ENCODE measurements at regions not wholly inside any gene's neighbourhood (a gene's known extent, or its start where the extent isn't known, plus 50 kb on each side); places are given as distances from the start of the nearest gene placed in this dataset.
"Not testable (repeated sequence)": the region's sequence is repeated elsewhere in the genome, so short reads cannot be mapped to it uniquely, and the experiment has no call there.

DNA sequence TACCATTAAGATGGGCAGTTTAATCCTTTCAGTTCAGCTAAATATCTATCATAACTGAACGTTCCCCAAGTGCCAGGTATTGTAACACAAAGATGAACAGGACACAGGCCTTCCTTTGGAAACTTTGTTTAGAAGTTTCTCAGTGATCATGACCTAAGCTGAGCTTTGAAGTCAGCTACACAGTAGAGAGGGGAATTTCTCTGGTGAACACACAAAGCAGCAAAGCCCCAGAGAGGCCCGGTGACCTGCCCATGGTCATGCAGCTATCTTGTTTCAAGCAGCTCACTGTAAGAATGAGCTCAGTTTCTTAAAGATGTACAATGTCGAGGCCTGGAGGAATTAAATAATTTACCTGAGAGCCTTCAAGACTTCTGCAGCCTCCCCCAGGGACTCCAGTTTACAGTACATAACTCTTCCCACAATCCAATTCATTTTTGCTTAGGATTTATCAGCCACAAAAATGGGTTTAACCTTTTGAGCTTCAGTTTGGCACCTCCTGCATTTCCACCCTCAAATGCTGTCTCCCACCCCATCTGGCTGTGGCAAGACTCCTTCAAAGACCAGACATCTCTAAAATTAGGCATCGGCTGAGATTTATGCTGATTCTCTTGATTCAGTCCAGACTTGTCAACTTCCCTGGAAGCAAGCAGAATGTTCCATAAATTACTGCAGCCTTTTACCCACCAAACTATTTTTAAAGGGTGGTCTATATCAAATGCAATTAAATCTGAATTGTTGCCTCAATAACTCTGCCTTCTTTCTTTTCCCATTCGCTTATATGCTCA, 325.6 kb downstream of the TXNL1 start:
- no peak for DNase-seq

DNA sequence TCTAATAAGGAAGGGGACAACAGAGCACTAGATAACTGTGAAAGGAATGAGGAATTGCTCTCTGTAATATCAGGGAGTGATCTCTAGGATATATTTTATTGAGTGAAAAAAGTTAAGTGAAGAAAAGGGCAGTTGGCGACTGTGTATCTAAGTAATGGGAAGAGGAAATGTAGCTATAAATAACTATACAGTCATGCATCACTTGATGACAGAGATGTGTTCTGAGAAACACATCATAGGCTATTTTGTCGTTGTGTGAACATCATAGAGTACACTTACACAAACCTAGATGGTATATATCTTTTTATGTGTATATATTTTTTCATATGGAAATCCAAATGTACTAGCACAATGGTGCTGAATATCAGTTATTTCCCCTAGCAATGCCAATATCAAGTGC, 329.3 kb downstream of the TXNL1 start:
- no peak for DNase-seq

DNA sequence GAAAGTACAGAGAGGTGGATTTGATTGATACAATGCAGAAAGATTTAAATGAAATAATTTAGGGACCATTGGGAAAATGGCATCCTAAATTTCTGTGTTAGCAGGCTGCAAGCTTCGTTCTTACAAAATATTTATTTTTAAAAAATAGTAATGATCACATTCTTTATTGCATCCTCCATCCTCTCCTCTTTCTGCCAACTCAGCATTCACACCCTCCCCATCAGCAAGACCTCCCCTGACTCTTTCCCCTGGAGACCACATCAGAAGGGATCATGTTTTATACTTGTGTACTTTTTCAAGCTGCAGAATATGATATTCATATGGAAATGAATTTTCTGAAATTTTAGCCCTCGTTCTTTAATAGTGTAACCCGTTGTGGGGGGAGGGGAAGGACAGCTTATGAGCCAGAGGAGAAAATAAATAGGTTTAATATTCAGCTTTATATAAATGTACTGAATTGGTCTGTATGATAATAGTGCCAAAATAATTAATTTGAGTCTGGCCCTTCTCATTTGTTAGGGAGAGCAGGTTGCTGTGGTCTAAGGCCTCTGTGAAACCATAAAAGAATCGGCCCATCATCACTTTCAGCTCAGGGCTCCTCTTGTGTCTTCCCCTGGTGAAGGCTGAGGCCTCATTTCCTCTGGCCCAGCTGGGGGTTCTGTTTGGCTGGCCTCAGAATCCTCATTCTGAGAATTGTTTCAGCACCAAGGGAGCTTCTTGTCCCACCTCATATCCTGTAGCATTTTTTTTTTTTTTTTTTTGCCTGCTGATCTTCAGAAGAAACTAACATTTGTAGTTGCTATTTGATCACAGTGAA, 330.8 kb downstream of the TXNL1 start:
- no peak for DNase-seq

DNA sequence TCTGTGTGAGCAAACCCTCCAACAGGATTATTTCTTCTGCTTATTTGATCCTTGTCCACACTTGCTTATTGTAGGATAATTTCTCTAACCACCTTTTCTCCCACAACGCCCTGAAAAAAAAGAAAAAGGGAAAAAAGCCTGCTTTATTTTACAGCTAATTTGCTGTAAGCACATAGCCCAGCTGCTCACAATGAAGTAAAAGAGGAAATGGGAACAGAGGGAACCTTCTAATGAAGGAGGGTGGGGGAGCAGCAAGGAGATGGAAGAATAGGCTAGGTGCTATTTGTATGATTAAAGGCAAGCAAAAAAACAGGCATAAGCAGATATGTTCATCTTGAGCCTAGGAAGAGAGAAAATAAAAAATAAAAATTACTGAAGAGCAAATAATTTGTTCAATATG, 331.6 kb downstream of the TXNL1 start:
- no peak for DNase-seq

DNA sequence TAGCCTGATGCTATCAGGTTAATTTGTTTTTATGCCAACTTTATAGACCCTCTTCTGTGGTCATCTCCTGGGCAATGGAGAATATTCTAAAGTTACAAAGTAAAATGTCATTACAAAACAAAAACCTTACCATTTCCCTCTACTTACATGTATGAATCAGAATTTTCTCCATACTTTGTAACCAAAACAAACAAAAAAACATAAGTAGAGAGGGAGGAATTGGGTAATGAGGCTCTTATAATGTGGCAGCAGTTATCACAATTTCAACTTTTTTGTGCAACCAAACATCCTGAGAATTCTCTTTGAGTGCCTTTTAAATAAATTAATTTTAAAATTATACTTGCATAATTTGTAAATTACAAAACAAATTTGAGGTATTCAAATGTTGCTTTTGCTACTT, 332.8 kb downstream of the TXNL1 start:
- no peak for DNase-seq

DNA sequence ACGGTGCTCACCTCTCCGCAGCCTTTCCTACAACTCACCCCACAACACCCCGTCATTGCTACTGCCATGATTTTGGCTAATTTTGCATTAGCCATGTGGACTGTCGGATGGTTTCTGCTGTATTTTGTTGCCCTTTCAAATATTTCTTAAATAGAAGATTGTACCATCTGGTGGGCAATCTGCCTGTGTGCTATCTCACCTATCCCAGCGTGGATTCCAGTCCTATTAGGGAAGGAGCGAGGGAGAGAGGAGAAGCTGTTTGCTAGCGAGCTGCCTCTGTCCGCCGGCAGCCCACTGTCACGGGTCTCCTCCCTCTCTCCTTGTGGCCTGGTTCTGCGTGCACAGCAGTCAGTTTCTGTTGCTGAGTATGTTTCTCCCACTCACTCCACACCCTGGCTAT, 336.2 kb downstream of the TXNL1 start:
- no peak for DNase-seq

DNA sequence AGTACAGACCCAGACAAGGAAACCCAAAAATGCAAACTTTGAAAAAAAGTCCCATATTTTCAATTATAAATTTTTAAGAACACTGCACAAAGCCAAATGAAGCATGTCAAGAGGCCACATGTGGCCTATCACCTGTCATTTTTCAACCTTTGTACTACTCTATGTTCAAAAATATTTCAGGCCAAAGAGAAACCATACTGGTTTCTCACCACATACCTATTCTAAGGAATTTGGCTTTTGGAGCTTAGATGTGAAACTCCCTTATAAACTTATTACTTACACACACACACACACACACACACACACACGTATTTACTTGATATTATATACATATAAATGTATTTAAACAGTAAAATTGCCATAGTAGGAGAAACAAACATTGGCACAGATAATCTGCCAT, 338.7 kb downstream of the TXNL1 start:
- no peak for DNase-seq

DNA sequence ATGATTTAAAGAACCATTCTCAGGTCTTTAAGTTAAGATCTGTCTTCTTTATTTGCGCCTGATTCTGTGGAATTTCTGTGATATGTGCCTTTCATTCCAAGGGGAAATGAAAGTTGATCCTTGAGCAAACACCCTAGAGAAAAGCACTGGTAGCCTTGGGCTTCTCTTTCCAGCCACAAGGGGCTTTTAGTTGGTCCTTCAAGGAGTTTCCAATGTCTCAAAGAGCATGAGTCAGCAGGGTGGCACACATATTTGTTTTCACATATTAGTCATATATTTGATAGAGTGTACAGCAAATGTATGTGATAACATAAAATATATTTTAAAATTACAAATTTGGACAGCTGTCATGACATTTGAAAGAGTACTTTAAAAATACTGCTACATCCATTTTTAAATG, 339.5 kb downstream of the TXNL1 start:
- no peak for DNase-seq

DNA sequence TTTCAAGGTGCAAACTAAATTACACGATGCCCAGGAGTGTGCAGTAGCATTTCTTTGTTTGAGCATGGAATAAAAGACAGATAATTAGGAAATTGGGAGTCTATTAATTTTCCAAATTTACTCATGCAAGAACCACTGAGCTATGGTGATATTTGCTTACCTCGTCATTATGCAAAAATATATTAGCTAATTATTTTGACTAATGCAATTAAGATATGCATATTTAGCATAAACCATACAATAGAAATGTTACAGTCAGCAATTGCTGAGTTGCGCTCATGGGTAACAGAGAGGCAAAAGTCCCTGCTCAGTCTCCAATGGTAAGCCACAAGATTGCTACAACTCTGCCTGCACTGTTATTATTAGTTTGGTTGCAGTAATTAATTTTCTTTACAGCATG, 342.0 kb downstream of the TXNL1 start:
- DNase-seq, result no peak

DNA sequence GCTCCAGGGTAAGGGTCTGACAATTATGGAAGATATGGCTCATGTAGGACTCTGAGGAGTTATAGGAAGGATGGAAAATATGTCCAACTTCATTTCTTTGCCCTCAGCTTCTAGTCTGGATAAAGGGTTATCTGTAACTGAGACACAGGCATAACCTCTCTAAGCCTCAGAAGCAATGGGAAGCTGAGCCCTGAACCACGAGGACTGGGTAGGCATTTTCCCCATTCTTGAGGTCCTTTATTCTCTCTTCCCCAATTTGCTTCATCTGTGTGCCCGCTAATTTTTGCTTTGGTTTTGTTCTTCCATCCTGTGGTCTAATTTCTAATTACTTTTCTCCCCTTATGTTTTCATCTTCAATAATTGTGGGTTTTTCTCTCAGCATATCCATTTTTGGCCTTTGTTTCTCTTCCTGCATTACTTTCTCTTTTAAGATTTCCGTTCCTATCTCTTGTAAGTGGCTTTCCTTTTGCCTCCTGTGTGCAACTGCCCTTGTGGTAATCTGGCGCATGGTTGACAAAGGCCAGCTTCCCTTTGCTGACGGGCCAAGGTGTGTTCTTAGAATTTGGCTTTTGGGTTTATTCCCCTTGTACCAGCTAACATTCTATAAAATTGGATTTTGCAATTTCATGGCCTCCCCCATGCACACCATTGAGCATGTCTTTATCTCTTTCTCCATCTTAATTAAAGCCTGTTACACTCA, 343.8 kb downstream of the TXNL1 start:
- no peak for DNase-seq

DNA sequence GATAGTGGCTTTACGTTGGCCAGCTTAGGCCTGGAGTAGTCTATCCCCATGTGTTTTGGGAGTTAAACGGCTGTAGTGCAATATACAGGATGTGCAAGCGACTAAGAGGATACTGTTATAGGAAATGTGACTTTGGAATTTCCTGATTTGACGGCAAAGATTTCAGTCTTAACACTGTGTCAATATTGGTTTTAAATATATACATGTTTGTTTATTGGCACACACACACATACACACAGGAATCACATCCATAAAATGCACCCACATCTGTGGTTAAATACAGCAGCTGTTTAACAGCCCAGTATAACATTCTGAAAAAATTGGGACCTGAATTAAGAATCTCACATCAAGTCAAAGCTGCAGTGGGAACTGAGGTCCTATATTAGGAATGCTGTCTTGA, 347.1 kb downstream of the TXNL1 start:
- DNase-seq, result no peak

DNA sequence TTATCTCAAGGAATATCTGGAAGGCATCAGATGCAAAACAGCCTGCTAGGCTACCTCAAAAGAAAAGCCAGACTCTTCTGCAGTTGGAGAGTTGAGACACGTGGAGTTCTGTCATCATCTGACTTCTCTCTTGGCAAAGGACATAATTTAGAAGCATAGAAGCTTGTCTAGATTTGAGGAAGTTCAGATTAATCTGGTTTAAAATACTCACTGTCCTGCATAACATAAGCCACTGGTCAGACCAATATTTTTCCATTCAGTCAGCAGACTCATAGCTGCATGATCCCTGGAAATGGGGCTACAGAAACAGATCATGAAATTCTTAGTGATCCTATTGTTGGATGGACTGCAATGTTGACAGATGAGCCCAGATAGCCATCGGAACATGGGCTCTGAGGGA, 349.0 kb downstream of the TXNL1 start:
- DNase-seq, result no peak

DNA sequence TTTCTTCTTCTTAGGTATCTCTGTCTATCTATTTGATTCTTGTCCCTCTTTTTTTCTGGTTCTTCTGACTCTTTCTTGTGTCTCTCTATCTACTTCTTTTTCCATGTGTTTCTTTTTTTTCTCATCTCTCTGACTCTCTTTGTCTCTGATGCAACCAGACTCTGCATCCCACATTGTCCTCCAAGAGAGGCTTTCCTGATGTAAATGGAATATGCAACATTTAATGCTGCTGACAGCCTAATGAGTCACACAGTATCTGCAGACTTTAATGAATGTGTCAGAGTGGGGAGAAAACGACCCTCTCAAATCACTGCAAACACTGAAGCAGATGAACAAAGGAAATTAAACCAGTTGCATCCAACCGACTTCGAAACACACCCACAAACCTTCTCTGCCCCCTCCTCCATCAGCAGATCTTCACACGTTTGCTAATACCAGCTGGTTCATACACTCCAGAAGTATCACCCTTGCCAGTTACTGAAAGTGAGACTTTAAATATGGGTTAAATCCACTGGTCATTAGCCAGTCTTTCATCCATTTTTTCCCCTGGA, 351.5 kb downstream of the TXNL1 start:
- no peak for DNase-seq

DNA sequence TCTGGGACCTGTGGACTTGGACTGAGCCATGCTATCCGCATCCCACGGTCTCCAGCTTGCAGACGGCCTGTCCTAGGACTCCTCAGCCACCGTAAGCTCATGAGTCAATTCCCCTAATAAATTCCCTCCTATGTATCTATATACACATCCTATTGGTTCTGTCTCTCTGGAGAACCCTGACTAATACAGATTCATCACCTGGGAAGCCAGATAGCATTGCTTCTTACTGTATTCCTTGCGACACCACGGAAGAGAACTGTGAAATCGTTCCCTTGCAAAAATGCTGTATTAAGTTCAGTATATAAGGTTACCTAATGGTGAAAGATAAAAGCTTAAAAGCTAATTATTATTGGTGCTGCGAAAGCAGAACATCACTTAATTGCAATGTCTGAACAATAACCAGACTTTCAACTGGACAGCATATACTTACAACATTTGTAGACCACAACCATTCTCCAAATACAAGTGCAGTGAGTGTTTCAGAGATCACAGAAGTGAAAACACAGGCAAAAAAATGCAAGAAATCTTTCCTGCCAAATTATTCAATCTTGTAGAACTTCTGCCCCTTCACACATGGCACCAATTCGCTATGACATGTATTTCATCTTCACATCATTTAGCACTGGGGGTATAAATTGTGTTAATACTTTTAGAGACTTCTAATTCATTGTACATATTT, 352.9 kb downstream of the TXNL1 start:
- DNase-seq, result no peak

DNA sequence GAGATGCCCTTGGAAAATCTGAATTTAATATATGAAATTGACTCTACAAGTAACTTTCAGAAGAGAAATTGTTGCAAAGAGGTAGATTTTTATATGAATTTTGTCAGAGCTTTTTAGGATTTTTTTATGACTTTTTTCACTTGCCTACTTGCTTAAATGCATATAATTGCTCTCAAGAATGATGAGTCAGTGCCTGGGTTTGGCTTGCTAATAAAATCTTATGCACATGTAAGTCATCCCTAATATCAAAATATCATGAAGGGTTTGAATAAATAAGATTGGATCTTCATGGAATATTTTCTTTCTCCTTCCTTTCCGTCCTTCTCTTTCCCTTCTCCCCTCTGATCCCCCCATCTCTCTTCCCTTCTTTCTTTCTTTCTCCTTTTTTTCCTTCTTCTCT, 354.1 kb downstream of the TXNL1 start:
- no peak for DNase-seq

DNA sequence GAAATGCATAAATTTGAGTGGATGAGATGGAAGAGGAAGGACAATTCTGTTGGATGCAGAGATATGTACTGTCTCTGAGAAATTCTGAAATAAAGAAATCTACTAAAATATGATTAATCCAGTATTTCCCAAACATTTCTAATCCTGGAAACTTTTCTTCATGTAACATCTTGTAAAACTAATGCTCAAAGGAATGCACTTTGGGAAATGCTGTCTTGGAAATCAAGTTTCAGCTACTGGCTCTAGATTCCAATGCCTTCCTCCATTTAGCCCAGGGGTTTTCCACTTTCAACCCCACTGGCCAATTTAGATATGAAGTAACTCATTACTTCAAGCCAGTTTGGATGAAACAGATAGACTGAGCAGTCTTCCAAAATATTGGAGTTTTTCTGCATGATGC, 355.1 kb downstream of the TXNL1 start:
- no peak for DNase-seq

DNA sequence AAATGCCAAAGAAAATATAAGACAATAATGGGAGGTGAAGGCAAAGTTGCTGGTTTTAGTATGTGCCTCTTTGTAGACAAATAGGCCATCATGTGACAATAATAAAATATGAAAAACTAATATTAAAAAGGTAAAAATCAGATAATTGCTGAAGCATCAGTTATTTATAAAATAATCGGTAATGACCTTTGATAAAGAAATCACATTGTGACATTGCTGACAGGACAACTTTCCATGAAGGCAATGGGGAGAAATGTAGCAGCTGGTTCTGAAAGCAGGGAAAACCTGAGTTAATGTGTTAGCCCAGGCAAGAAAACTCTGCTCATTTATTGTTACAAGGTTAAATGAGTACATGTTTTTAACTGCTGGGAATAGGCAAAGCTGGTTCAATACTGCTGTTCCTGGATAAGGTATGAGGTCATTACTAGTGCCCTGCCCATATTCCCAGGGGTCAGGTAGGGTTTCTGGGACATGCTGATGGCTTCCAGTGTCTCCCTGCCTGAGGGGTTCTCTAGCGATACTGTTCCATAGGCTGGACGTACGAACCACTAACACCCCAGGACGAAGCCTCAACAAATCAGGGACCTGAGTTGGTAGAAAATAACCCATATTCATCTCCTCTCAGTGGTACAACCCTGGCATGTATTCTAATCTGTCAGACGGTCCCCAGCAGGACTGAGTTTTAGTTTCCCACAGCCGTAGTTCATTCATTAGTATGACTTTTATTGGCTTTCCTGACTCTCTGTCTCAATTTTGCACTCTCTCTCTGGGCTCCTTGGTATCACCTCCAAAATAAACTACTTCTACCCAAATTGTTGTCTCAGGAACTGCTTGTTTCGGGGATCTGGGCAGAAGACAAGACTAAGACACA, 355.9 kb downstream of the TXNL1 start:
- DNase-seq, result no peak

DNA sequence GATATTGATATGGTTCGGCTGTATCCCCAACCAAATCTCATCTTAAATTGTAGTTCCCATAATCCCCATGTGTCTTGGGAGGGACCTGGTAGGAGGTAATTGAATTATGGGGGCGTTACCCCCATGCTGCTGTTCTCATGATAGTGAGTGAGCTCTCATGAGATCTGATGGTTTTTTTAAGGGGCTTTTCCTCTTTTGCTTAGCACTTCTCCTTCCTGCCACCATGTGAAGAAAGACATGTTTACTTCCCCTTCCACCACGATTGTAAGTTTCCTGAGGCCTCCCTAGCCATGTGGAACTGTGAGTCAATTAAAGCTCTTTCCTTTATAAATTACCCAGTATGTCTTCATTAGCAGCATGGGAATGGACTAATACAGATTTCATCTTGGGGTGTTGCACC, 358.6 kb downstream of the TXNL1 start:
- DNase-seq, result not testable (repeated sequence)

DNA sequence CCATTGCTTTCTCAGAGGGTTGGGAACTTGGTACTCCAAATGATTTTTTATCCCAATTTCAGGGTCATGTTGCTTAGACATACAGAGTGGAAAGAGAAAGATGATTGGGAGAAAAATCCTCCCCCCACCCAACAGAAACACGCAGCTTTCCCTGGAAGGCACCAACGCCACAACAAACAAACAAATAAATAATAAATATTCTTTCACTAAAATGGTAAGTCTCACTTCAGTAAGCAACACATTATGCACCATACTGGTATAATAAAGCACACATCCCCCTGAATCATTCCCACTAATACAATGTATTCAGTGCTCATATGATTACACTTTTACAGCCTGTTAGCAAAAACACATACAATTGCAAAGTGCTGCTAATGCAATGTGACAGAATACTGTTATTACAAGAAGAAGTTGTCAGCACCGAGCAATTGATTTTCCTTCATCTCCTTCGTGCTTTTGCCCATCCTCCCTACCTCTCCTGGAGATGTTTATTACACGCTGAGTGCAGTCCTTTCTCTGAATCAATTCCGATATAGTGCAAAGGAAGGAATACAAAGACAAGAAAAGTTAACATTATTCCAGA, 359.9 kb downstream of the TXNL1 start:
- no peak for DNase-seq

DNA sequence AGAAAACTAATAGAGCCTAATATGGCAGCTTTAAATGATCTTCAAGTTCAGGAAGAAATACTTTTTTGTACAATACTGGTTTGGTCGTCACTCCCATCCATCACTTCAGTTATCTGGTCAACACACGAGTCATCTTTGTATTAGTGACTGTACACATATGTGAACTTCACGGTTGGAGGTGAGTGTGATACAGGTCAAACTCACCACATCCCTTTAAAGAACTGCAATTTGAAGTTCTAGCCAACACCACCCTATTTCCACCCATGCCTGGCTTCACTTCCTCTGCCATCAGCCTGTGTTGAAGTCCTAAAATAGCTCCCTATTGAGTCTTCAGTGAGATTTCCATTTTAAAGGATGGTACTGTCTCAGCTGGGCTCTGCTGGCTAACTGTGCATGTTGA, 361.9 kb downstream of the TXNL1 start:
- no peak for DNase-seq

DNA sequence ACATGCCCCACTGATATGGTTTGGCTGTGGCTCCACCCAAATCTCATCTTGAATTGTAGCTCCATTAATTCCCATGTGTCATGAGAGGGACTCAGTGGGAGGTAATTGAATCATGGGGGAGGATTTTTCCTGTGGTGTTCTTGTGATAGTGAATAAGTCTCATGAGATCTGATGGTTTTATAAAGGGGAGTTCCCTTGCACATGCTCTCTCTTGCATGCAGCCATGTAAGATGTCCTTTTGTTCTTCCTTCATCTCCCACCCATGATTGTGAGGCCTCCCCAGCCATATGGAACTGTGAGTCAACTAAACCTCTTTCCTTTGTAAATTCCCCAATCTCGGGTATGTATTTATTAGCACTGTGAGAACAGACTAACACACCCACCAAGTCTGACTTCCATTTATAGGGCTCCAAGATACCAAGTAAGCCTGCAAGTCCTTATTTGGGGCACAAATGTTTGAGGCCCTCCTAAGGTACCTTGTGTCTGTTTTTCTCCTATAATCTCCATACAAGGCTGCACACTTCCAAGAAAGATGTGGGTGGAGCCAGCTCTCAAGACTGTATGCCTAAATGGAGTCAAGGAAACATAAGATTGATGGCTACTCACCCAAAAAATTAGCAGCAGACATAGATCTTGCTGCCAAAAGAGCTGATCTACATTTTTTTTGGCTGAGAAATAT, 364.7 kb downstream of the TXNL1 start:
- DNase-seq, result no peak
